NCI-H146 (cell line): ENCODE measurements at regions not wholly inside any gene's neighbourhood (a gene's known extent, or its start where the extent isn't known, plus 50 kb on each side); places are given as distances from the start of the nearest gene placed in this dataset.
"Not testable (repeated sequence)": the region's sequence is repeated elsewhere in the genome, so short reads cannot be mapped to it uniquely, and the experiment has no call there.

ENCODE experiments used
- DNase-seq: peaks from one replicate; lab custom pipeline; 2025; lab: John Stamatoyannopoulos, UW

DNA sequence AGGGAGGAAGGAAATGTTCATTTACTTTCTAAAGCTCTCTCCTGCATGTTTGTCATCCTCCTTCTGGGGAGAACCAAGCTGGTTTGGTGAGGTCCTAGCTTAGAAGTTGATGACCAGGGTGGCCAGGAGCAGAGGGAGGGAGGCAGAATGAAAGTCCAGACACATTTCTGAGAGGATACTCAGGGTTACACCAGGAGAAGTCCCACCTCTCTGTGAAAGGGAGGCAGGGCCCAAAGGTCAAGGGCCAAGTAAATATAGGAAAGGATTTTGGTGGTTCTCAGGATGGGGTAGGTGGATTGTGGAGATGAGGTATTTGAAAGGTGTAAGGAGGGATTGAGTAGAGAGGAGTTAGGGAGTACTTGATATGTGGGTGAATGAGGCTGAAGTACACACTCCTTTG is 58.0 kb upstream of the FBXO11 start:
- DNase-seq, result no peak

DNA sequence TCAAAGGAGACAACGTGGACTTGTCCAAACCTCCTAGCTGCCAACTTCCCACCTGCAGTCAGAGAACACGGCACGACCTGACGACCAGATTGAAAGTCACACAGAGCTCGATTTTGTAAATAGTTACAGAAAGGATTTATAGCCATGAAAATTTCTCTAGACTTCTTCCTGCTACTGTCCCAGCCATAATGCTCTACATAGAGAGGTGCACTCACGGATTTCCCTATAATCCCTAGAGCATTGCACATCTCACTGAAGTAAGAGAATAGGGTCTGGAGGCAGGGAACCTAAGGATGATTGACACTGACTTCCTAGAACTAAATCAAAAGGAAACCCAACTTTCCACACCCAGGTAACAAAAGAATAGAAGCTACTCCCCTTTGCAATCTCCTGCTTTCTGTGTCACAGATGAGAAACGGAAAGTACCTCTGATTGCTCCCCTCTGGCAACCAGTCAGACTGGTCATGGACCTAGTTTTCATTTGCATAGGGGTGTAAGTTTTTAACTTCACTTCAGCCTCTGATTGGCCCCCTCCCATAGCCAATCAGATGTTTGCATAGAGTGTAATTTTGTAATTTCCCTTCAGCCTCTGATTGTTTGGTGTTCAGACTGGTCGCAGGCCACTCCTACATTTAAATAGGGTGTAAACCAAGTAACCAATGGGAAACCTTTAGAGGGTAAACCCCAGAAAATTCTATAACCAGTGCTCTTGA is 58.6 kb upstream of the FBXO11 start:
- DNase-seq, result no peak

DNA sequence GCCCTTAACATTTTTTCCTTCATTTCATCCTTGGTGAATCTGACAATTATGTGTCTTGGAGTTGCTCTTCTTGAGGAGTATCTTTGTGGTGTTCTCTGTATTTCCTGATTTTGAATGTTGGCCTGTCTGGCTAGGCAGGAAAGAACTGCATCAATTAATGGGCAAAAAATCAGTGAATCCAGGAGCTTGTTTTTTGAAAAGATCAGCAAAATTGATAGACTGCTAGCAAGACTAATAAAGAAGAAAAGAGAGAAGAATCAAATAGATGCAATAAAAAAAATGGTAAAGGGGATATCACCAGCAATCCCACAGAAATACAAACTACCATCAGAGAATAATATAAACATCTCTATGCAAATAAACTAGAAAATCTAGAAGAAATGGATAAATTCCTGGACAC is 70.4 kb upstream of the FBXO11 start:
- not testable (repeated sequence) for DNase-seq

DNA sequence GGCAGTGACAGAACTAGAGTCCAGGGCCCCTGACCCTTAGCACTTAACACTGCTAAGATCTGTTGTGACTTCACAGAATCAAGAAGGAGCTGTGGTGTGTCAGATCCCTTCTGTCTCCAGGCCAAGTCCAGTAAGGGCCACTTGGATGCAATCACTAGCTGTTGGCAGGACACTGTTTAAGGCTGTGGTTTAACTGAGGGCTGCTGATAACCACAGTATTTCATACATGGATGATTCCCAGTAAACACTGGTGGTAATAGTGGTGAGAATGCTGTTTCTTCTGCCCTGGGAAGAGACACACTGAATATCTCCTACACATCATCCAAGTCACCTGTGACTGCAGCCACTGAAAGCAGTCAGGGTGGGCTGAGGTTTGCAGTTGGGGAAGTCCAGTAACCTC is 77.7 kb upstream of the FBXO11 start:
- DNase-seq, result no peak

DNA sequence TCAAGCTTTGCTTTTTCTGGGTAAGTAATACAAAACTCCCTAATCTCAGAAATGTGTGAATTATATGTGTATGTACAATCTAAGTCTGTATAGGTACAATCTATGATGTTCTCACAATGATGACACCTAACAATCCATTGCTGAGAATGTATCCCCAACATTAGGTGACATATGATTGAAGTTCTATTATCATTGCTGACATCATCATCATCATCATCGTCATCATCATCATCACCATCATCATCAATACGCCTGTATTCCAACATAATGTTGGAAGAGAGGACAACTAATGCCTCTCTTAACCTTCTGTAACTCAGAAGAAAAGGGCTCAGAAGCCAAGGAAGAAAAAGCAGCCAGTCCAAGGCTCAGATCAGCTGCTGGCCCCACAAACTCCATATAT is 84.2 kb upstream of the FBXO11 start:
- no peak for DNase-seq

DNA sequence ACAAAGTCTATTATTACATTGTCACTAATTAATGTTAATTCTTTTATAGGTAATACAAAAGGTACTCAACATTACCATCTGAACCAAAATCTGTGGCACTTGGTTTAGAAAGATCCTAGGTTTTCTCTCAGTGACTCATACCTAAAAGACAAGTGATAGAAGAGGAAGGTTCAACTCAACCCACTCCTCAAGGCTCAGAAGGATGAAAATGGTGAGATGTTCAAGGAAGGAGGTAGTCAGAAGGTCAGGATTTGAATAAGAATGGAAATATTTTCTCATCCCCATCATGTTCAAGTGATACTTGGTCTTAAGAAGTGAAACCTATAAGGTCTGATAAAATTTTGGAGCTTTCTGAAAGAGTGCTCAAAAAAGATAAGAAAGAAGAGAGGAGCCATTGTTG is 86.4 kb upstream of the FBXO11 start:
- no peak for DNase-seq

DNA sequence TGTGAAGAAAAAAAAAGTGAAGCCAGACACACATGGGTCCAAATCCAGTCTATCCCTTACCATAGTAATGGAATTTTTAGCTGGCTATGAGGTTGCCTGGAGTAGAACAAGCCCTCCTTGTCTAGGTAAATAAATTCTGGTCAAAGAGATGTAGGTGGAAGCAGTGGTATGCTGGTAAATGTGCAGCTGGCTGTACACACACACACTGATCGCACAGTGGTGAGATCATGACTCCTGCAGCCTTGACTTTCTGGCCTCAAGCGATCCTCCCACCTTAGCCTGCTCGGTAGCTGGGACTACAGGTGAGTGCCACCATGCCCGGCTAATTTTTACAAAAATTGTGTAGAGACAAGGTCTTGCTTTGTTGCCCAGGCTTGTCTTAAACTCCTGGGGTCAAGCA is 90.5 kb upstream of the FBXO11 start:
- no peak for DNase-seq

DNA sequence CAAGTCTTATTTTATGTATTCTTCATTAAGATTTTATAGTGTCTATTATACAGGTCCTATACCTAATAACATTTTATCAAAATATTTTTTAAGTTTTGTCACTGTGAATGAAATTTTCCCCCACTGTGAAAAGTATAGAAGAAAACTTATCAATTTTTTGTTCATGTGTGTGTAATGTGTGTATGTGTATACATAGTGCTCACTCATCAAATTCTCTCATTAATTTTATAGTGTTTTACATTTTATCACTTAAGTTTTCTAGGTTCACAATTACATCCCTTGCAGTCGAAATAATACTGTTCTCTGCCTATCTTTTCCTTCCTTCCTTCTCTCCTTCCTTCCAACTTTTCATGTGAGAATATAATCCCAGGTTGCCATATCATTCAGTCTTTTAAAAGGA is 93.2 kb upstream of the FBXO11 start:
- DNase-seq, result no peak

DNA sequence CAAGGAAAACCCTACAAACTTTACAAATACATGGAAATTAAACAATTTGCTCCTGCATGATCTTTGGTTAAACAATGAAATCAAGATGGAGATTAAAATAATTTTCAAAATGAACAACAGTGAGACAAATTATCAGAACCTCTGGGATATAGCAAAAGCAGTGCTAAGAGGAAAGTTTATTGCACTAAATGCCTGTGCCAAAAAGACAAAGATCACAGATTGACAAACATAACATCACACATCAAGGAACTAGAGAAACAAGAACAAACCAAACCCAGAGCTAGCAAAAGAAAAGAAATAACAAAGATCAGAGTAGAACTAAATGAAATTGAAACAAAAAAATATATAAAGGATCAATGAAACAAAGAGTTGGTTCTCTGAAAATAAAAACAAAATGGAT is 95.2 kb upstream of the FBXO11 start:
- no peak for DNase-seq

DNA sequence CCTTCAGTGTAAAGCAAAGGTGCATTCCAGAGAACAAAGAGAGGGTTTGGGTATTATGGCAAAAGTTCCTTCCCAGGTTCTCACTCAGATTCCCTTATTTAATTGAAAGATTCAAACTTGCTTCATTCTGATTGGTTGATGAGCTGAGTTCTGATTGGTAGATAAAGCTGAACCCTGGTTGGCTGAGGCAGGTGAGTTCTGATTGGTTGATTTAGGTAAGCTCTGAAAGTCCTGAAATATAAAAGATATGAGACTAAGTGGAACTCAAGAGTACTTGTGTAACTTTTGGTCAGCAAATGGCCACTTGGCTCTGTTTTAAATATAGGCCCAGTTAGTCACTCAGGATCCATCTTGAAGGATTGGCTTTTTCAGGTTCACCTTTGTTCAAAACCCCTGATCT is 99.8 kb upstream of the FBXO11 start:
- no peak for DNase-seq

DNA sequence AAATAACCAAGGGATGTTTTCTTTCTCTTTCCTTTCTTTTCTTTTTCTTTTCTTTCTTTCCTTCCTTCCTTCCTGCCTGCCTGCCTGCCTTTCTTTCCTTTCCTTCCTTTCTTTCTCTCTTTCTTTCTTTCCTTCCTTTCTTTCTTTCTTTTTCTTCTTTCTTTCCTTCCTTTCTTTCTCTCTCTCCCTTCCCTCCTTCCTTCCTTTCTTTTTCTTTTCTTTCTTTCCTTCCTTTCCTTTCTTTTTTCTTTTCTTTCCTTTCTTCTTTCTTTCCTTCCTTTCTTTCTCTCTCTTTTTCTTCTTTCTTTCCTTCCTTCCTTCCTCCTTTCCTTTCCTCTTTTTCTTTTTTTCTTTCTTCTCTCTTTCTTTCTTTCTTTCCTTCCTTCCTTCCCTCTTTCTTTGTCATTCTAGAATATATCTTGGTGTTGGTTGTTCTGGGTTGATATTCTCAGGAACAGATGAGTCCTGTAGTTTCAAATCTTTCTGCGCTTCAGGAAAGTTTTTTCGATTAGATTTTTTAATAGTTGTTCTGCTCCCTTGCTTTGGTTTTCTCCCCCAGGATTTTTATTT is 101.5 kb upstream of the FBXO11 start:
- DNase-seq, result no peak

DNA sequence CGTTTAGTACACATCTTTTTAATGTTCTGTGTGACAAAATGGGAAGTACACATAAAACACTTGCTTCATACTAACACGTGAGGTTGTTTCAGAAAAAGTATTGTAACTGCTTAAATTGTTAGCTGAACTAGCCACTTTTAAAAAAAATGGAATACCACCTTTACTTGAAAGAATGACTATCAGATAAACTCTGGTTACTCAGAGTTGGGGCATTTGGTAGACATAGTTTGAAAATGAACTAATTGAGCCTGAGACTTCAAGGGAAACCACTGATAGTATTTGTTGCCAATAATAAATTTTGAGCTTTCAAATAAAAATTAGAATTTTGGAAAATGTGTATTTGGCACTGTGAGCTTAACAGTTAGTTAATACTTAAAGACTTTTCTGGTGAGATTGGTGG is 103.0 kb upstream of the FBXO11 start:
- DNase-seq, result no peak

DNA sequence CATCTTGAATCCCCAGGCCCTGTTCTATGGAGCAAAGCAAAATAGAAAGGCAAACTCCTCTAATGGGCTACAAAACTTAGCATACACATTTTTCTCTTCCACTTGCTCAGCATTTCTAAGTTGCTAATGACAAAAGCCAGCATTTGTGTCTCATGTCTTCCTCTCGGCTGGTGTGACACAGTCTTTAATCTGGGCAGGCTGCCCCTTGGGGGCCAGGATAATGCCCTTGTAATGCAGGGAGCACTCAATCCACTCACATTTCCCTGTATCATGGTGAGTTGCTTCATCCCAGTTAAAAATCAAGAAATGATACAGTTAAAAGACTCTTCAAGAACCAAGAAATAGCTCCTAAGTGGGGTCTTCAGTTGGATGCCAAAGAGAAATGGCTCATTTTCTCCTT is 109.1 kb upstream of the FBXO11 start:
- no peak for DNase-seq

DNA sequence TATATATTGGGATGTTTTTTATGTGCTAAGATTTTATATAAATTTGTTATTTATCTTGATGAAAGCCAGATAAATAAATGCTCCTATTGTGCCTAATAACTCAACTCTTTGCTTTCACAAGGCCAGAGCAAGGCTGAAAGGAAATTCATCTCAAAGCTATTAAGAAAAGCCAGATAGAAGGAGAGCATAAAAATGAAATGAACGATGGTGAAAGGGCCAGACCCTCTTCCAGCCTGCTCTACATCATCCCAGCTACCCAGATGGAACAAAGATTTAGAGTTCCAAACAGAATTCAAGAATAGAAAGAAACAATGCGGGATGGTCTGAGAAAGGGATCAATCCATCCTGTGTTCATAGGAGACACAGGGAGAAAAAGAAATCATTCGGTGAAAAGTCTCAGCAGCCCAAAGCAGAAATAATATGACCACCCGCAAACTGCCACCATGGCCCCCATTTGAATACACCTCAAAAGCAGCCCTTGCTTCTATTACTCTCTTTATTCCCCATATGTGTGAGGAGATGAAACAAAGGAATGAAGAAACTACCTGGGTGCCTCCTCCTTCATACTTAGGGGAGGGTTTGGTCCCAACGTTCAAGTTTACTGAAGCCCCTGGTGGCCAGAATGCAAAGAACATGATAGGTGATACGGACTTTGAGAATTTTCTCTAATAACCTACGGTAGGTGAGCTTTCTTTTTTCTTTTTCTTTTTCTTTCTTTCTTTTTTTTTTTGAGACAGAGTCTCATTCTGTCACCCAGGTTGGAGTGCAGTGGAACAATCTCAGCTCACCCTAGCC is 110.1 kb upstream of the FBXO11 start:
- DNase-seq, result no peak

DNA sequence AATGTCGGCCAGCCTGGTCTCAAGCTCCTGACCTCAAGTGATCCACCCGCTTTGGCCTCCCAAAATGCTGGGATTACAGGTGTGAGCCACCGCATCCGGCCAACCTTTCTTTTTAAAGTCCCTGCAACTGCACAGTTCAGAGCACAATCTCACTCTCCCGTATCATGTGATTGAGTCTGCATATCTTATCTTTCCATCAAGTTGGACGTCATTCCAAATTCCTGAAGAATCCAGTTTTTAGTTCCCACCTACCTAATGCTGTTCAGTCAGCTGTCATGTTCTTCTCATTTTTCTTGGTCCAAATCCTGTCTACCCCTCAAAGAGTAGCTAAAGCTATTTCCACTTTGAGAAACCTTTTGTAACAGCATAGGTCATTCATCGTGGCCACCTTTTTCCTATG is 110.8 kb upstream of the FBXO11 start:
- no peak for DNase-seq

DNA sequence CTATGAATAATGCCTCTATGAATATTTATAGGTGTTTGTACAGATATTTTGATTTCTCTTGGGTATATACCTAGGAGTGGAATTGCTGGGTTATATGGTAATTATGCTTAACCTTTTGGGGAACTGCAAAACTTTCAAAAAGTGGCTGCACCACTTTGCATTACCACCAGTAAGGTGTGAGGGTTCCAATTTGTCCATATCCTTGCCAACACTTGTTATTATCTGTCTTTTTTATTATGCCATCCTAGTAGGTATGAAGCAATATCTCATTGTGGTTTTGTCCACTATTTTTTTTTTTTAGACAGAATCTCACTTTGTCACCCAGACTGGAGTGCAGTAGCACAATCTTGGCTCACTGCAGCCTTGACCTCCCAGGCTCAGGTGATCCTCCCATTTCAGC is 112.2 kb upstream of the FBXO11 start:
- DNase-seq, result no peak

DNA sequence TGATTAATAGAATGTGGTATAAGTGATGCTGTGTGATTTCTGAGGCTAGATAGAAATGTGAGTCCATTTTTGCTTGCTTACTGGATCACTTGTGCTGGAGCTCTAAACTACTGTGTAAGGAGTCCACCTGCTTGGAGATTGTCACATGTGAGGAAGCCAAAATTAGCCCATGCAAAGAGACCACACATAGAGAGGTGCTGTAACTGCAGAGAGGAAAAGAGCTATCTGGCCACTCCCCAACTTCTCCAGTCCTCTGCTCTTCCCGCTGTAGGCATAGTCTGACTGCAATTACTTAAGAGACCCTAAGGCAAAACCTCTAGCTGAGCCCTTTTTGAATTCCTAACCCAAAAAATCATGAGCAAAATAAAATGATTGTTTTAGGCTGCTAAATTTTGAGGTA is 120.6 kb upstream of the FBXO11 start:
- DNase-seq, result no peak

DNA sequence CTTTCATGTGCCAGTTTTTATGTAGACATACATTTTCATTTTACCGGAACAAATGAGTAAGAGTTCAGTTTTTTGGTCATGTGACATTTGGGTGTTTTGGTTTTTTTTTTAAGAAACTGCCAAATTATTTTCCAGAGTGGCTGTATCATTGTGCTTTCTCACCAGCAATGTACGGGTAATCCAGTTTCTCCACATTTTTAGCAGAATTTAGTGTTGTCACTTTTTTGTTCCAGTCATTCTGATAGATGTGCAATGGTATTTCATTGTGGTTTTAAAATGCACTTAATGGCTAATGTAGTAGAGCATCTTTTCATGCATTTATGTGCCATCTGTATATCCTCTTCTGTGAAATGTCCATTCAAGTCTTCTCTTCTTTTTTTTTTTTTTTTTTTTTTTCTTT is 126.5 kb upstream of the FBXO11 start:
- no peak for DNase-seq

DNA sequence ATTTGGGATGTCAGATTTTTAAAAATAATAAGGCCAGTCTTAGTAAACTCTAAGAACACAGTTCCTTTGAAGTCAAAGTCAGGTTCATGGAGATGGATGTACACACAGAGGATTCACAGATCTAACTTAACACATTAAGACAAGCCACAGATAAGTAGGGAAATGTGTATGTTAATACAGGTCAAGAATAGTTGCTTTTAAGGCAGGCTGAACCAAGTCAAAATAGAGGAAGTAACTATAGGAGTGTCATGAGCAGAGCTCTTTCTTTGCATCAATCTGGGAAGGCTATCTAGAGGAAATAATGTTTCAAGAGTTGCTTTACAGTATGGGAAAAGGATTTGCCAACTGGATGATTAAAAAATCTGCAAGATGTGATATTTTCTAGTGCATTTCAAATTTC is 128.0 kb upstream of the FBXO11 start:
- no peak for DNase-seq

DNA sequence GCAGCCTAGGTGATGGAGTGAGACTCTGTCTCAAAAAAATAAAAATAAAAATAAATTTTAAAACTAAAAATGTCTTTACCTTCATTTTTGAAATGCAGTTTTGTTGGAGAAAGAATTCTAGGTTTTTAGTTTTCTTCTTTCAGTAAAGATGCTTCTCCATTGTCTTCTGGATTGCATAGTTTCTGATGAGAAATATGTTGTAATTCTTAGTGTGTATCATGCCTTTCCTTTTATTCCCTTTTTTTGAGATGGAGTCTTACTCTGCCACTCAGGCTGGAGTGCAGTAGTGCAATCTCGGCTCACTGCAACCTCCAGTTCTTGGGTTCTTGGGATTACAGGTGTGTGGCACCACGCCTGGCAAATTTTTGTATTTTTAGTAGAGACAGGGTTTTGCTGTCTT is 130.0 kb upstream of the FBXO11 start:
- no peak for DNase-seq

DNA sequence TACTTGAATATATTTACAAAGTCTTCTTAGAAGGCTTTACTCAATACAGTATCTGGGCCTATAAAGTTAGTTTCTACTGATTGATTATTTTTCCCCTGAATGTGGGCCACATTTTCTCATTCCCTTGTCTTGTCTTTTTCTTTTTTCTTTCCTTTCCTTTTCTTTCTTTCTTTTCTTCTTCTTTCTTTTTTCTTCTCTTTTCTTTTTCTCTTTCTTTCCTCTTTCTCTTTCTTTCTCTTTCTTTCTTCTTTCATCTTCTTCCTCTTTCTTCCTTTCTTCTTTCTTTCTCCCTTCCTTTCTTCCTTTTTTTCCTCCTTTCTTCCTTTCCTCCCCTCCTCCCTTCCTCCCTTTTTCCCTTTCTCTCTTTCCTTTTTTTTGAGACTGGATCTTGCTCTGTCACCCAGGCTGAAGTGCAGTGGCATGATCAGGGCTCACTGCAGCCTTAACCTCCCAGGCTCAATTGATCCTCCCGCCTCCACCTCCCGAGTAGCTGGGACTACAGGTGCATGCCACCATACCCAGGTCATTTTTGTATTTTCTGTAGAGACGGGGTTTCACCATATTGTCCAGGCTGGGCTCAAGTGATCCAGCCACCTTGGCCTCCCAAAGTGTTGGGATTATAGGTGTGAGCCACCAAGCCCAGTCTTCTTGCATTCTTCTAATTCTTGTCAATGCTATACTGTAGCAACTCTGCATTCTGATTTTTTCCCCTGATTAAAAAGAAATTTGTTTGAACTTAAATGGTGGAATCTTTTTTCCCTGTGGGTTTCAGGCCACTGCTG is 133.1 kb upstream of the FBXO11 start:
- DNase-seq, result no peak

DNA sequence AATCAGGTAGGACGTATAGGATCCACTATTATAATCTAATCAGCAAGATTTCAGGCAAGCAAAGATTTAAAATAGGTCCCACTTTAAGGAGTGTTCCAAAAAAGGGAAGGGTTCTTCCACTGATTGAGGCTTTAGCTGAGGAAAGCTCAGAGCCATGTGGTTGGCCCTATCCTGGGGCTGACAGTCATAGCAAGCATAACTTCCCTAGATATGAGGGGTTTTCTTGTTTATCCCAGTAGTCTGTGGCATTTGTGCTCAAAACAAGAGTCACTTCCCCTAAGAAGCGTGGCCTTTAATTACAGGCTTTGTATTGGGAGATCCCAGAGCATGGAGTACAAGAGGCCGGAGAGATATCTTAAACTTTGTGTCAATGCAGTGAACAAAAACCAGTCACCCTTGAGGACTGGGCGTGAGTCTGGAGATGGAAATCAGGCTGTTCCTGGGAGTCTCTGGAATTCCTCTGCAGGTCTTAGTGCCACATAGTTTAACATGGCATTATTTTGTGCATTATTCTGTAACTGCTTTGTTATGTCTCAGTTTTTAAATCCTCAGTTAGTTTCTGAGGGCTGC is 136.9 kb upstream of the FBXO11 start:
- no peak for DNase-seq
